ENCODE measurements at regions not wholly inside any gene's neighbourhood (a gene's known extent, or its start where the extent isn't known, plus 50 kb on each side); places are given as distances from the start of the nearest gene placed in this dataset.

- in situ Hi-C loops (cut with MboI; ENCODE audit: low sequenced_read_pairs, unreplicated experiment) = no loop called here
- TF ChIP-seq, protein P1, sequence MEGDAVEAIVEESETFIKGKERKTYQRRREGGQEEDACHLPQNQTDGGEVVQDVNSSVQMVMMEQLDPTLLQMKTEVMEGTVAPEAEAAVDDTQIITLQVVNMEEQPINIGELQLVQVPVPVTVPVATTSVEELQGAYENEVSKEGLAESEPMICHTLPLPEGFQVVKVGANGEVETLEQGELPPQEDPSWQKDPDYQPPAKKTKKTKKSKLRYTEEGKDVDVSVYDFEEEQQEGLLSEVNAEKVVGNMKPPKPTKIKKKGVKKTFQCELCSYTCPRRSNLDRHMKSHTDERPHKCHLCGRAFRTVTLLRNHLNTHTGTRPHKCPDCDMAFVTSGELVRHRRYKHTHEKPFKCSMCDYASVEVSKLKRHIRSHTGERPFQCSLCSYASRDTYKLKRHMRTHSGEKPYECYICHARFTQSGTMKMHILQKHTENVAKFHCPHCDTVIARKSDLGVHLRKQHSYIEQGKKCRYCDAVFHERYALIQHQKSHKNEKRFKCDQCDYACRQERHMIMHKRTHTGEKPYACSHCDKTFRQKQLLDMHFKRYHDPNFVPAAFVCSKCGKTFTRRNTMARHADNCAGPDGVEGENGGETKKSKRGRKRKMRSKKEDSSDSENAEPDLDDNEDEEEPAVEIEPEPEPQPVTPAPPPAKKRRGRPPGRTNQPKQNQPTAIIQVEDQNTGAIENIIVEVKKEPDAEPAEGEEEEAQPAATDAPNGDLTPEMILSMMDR (IDR thresholded peaks at IDR 0.05; ENCODE audit: borderline replicate concordance, control extremely low read depth, extremely low read depth, insufficient read depth, missing control alignments) = no peak
These were observed 1298.8 kb downstream of the PLA2G4A start for GRCh38 chr1:188127507-188127906.

DNA sequence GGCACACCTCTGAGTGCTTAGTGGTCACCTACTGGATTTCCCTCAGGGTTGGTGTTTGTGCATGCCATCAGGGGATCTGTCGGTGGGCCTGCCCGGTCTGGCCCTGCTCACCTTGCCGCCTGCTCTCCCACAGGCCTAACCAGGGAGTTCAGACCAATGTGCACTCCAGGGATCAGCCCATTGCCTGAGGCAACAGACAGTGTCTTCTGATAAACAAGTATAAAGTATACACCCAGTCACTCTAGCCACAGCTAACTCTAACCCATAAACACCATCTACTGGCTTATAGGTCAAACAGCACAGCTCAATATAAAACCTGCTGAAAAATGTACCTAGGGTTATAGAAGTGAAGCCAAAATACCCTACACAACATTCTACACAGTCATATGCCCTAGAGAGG, 1300.0 kb downstream of the PLA2G4A start:
- TF ChIP-seq, protein P1 (IDR thresholded peaks at IDR 0.05; ENCODE audit: borderline replicate concordance, control extremely low read depth, extremely low read depth, insufficient read depth, missing control alignments) = no peak
- in situ Hi-C loops (cut with MboI; ENCODE audit: low sequenced_read_pairs, unreplicated experiment) = no loop called here
- DNase-seq (ENCODE audit: low spot score) = no peak

More at GRCh38 chr1:188127507-188127906, 1298.8 kb downstream of the PLA2G4A start:
- no peak for DNase-seq (ENCODE audit: low spot score)

DNA sequence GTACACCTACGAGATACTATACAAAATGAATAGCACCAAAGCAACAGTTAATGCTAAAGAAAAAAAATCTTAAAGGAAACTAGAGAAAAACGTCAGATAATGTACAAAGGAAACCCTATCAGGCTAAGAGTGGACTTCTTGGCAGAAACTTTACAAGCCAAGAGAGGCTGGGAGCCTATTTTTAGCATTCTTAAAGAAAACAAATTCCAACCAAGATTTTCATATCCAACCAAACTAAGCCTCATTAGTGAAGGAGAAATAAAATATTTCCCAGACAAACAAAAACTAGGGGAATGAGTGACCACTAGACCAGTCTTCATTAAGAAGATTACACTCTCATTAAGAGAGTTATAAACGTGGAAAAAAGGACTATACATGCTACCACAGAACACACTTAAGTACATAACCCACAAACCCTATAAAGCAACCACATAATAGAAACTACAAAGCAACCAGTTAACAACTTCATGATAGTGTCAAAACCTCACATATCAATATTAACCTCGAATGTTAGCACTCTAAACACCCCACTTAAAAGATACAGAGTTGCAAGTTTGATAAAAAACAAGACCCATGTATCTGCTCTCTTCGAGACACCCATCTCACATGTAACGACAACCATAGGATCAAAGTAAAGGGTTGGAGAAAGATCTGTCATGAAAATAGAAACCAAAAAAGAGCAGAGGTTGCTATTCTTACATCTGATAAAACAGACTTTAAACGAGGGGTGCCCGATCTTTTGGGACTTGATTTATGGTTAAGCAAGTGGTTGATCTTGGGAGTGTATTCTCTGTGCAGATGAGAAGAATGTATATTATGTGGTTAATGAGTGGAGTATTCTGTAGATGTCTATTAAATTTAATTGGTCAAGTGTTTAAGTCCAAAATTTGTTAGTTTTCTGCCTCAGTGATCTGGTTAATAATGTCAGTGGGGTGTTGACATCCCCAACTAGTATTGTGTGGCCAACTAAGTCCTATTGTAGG, 1301.4 kb downstream of the PLA2G4A start:
- TF ChIP-seq, protein P1 (IDR thresholded peaks at IDR 0.05; ENCODE audit: borderline replicate concordance, control extremely low read depth, extremely low read depth, insufficient read depth, missing control alignments) = no peak
- DNase-seq (ENCODE audit: low spot score) = no peak
- in situ Hi-C loops (cut with MboI; ENCODE audit: low sequenced_read_pairs, unreplicated experiment) = no loop called here

- no peak for DNase-seq (ENCODE audit: low spot score)
- in situ Hi-C loops (cut with MboI; ENCODE audit: low sequenced_read_pairs, unreplicated experiment) = no loop called here
- TF ChIP-seq, protein P1 (IDR thresholded peaks at IDR 0.05; ENCODE audit: borderline replicate concordance, control extremely low read depth, extremely low read depth, insufficient read depth, missing control alignments) = no peak
These were observed 1308.5 kb downstream of the PLA2G4A start for GRCh38 chr1:188137221-188137620.

GRCh38 chr1:188140958-188141357, 1312.2 kb downstream of the PLA2G4A start:
- in situ Hi-C loops (cut with MboI; ENCODE audit: low sequenced_read_pairs, unreplicated experiment) = no loop called here
- no peak for DNase-seq (ENCODE audit: low spot score)
- TF ChIP-seq, protein P1 (IDR thresholded peaks at IDR 0.05; ENCODE audit: borderline replicate concordance, control extremely low read depth, extremely low read depth, insufficient read depth, missing control alignments) = no peak

- TF ChIP-seq, protein P1 (IDR thresholded peaks at IDR 0.05; ENCODE audit: borderline replicate concordance, control extremely low read depth, extremely low read depth, insufficient read depth, missing control alignments) = no peak
- in situ Hi-C loops (cut with MboI; ENCODE audit: low sequenced_read_pairs, unreplicated experiment) = no loop called here
- no peak for DNase-seq (ENCODE audit: low spot score)
These were observed 1325.4 kb downstream of the PLA2G4A start for GRCh38 chr1:188154196-188154595.

Data from GM13976 (cell line).